ENCODE measurements at regions not wholly inside any gene's neighbourhood (a gene's known extent, or its start where the extent isn't known, plus 50 kb on each side); places are given as distances from the start of the nearest gene placed in this dataset.
A peak's percentile ranks its signal among the peaks of the same experiment; 100 is the strongest.

DNA sequence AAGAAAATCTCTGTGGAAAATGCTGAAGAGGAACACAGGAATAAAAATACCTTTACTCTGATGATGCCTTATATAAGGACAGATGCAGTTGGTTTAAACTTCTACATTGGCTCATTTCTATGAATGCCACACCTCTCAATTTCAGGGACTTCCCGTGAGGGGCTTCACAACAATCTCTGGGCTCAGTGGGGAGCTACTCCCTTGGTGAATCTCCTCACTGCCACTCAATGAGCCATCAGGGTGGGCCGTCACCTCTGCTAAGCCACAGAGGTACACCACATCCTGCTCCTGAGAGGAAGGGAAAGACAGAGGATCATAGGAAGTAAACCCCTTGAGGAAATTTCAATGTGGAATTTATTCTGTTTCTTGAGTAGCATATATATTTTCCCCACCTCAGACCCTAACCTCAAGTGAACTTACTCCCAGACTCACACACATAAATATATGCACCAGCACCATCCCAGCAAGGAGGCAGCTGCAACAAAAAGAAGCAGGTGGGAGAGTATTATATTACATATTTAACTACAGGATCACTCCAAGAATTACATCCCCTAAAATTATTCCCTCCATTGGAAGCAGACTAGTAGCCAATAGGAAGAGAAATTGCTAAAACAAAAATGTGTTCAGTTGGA, 63.3 kb upstream of the PRSS1 start:
- TF ChIP-seq, protein P1, sequence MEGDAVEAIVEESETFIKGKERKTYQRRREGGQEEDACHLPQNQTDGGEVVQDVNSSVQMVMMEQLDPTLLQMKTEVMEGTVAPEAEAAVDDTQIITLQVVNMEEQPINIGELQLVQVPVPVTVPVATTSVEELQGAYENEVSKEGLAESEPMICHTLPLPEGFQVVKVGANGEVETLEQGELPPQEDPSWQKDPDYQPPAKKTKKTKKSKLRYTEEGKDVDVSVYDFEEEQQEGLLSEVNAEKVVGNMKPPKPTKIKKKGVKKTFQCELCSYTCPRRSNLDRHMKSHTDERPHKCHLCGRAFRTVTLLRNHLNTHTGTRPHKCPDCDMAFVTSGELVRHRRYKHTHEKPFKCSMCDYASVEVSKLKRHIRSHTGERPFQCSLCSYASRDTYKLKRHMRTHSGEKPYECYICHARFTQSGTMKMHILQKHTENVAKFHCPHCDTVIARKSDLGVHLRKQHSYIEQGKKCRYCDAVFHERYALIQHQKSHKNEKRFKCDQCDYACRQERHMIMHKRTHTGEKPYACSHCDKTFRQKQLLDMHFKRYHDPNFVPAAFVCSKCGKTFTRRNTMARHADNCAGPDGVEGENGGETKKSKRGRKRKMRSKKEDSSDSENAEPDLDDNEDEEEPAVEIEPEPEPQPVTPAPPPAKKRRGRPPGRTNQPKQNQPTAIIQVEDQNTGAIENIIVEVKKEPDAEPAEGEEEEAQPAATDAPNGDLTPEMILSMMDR (IDR thresholded peaks at IDR 0.05; ENCODE audit: extremely low read depth, insufficient read depth, missing control alignments): no peak
- DNase-seq (ENCODE audit: low spot score): no peak
- in situ Hi-C loops (cut with MboI; ENCODE audit: low pct_unique_long_range_greater_than_20kb, low sequenced_read_pairs, unreplicated experiment): no loop called here

DNA sequence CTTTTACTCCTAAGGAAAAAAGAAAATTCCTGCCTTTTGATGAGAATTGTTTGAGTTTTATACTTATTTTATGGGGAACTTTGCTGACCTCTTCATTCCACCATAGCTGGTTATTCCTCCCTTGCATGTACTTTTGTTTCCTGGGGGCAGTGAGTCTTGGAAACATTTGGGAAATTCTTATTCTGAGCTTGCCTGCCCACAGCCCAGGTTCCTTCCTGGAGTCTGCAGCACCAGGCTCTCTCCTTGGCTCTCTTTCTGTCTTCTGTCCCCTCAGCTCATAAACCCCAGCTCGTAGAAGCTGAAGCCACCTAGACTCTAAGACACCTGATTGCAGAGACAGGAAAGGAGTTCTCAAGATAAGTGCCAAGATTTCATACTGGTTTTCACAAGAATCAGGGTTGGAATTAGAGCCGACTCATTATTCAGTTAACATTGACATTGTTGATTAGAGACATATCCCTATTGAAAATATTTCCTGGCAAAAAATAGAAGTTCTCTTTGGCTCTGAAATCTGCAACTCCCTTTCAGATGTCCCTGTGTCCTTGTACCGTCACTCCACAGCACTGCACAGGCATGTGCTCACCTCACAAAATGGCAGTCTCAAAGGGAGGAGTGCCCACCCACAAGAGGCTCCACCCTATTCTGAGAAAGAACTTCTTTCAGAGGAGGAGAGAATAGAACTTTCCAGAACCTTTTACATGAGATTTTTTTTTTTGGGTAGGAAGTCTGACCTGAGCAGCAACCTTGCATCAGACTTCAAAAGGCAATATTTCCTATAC, 67.8 kb upstream of the PRSS1 start:
- in situ Hi-C loops (cut with MboI; ENCODE audit: low pct_unique_long_range_greater_than_20kb, low sequenced_read_pairs, unreplicated experiment): no loop called here
- DNase-seq (ENCODE audit: low spot score): no peak

DNA sequence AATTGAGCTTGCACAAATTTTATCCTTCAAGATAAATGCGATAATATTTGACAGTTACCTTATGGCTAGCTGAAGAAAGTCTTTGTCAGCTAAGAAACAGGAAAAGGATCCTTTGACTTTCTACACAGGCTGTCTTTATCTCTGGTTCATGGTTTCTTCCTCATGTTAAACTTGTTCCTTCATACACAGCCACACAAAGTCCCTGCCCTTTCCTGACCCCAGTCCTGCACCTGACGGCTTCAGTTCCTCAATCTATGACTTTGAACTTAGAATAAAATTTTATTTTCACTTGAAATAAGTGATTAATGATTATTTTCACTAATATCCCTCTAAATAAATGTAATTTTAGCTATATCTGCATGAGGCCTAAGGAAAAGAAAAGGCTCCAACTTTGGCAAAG, 77.8 kb upstream of the PRSS1 start:
- in situ Hi-C loops (cut with MboI; ENCODE audit: low pct_unique_long_range_greater_than_20kb, low sequenced_read_pairs, unreplicated experiment): no loop called here
- TF ChIP-seq, protein P1 (IDR thresholded peaks at IDR 0.05; ENCODE audit: extremely low read depth, insufficient read depth, missing control alignments): no peak
- no peak for DNase-seq (ENCODE audit: low spot score)

More for the DNA sequence above, 67.8 kb upstream of the PRSS1 start:
- TF ChIP-seq, protein P1 (IDR thresholded peaks at IDR 0.05; ENCODE audit: extremely low read depth, insufficient read depth, missing control alignments): no peak

DNA sequence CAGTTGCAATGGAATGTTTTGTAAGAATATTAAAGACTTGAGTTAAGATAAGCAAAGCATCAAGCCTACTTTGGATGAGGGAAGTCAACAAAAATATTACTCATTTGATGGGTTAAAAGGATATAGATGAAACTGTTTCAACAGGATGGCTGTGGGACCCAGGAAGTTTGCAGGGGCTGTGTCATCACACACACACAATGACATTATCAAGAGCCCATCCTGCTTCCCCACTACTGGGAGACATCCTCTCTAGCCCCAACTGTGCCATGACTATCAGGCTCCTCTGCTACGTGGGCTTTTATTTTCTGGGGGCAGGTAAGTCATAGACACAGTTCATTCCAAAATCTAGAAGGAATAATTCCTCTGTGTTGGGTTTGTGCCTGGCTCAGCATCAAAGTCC, 78.8 kb upstream of the PRSS1 start:
- no peak for DNase-seq (ENCODE audit: low spot score)
- TF ChIP-seq, protein P1 (IDR thresholded peaks at IDR 0.05; ENCODE audit: extremely low read depth, insufficient read depth, missing control alignments): no peak
- in situ Hi-C loops (cut with MboI; ENCODE audit: low pct_unique_long_range_greater_than_20kb, low sequenced_read_pairs, unreplicated experiment): no loop called here

DNA sequence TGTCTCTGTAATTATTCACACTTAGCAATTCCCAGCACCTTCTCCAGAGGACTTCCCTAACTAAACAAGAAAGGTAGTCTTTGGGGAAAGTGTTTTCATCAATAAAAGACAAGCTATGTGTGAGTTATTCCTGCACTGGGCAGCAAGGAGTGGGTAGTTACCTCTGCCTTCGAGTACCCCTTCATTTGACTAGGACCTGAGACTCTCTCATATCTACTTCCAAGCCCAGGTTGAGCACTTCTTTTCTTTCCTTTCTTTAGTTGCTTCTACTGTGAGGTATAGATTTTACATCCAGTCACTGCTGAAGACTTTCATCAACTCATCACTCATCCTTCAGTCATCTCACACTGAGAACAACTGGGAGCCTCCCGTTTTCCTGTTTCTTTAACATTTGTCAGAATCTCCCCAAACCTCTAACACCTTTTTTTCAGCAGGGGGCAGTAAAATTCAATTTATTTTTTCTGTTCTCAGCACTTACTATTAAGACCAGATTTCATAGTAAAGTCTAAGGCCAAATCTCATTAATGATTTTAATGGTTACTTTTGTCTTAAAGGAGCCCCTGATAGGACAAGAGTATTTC, 80.1 kb upstream of the PRSS1 start:
- in situ Hi-C loops (cut with MboI; ENCODE audit: low pct_unique_long_range_greater_than_20kb, low sequenced_read_pairs, unreplicated experiment): no loop called here
- TF ChIP-seq, protein P1 (IDR thresholded peaks at IDR 0.05; ENCODE audit: extremely low read depth, insufficient read depth, missing control alignments): peak; percentile 40
- no peak for DNase-seq (ENCODE audit: low spot score)

DNA sequence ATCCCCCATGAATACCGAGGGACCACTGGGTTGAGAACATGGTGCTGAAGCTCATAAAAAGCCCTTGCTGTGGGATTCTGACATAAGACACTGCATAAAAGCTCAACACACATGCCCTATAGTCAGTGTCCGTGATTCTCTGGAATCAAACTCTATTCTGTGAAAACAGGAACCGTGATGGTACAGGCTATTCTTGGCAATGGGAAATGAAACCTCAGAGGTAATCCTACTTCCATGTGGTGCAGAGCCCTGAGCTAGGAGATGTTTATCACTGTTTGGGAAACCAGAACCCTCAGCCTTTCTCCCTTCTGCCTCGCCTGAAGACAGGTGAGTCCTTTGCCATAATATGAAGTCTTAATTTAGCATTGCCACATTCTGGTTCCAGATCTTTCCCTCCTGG, 80.8 kb upstream of the PRSS1 start:
- no peak for DNase-seq (ENCODE audit: low spot score)
- in situ Hi-C loops (cut with MboI; ENCODE audit: low pct_unique_long_range_greater_than_20kb, low sequenced_read_pairs, unreplicated experiment): no loop called here
- TF ChIP-seq, protein P1 (IDR thresholded peaks at IDR 0.05; ENCODE audit: extremely low read depth, insufficient read depth, missing control alignments): no peak
